ENCODE measurements at regions not wholly inside any gene's neighbourhood (a gene's known extent, or its start where the extent isn't known, plus 50 kb on each side); places are given as distances from the start of the nearest gene placed in this dataset.
"Not testable (repeated sequence)": the region's sequence is repeated elsewhere in the genome, so short reads cannot be mapped to it uniquely, and the experiment has no call there.

DNA sequence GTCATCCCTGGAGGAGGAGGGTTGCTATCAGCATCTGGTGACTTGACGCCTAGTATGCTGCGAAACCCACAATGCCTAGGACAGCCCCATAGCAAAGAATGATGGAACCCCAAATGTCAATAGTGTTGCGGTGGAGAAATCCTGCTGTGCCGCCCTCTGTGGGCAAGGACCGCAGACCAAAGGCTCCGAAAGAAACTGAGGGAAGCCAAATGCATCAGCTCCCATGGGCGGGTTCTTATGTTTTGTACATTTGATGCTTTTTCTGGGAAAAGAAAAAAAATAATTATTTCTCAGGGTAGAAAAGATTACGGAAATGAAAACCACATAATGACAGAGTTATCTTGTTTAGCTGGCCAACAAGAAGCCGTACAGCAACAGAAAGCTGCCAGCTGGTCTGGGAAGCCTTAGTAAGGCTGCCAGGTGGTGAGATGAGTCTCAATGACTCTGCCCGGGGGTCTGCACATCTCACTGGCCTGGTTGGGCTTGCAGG is 95.0 kb upstream of the TBL1X start:
- FAIRE-seq = no peak
- no peak for DNase-seq (ENCODE audit: extremely low spot score, insufficient read length, low read depth)

DNA sequence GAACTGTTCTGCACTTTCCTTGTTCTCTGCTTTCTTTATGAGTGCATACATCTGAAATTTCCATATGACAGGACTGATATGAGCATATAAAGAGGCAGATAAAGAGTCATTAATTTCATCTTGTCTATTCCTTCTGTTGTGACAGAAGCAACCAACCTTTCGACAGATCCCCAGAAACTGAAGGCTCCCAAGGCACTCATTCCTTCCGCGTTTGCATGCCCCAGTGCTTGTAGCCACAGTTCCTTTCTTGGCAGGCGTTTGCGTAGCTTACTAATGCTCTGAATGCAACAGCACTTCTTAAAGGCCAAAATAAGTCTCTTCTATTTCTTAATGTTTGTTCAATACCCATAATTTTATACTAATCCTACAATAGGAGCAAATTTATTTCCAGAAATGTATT is 94.0 kb upstream of the TBL1X start:
- DNase-seq (ENCODE audit: extremely low spot score, insufficient read length, low read depth) (no peak), FAIRE-seq (no peak)

DNA sequence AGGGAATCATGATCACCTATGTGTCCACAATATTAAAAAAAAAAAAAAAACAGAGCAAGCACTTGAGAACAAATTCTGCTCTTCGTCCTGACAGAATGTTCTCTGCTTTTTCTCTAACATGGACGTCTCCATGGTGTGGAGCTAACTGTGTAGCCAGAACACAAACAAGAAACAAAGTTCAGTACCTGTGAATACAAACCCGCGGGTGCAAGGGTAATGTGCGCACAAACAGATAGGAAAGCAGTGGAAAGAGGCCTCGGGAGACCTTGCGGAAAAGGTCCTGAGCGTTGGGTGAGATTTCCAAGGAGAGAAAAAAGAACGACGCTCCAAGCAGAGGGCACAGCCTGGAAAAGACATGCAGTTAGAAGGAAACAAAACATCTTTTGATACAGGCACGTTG is 92.0 kb upstream of the TBL1X start:
- DNase-seq (ENCODE audit: extremely low spot score, insufficient read length, low read depth) = no peak
- FAIRE-seq = no peak

DNA sequence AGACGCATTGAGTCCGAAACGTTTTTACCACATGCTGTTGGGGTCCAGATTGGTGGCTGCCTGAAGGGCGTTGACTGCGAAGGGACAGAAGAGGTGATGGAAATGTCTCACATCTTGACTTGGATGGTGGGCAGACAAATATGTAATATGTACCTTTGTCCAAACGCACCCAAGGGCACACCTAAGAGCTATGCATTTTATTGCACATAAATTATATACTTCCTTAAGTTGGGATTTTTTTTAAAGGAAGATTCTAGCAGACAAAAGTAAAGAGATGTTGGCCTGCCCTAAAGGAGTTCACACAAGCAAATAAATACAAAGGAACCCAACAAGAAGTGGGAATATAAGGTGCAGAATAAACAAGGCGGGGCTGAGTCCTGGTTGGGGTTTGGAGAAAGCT is 91.1 kb upstream of the TBL1X start:
- FAIRE-seq (no peak), DNase-seq (ENCODE audit: extremely low spot score, insufficient read length, low read depth) (no peak)

DNA sequence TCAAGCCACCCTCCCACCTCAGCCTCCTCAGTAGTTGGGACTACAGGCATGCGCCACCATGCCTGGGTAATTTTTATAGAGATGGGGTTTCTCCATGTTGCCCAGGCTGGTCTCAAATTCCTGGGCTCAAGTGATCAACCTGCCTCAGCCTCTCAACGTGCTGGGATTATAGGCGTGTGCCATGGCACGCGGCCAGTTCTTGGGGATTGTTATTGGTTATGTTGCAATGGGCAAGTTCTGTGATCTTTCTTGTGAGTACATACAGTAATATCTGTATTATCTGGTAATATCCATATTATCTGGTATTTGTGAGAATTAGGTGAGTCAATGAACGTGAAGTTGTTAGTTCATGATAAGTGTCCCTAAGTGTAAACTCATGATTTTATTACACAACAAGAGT is 90.3 kb upstream of the TBL1X start:
- DNase-seq (ENCODE audit: extremely low spot score, insufficient read length, low read depth) (no peak), FAIRE-seq (no peak)

DNA sequence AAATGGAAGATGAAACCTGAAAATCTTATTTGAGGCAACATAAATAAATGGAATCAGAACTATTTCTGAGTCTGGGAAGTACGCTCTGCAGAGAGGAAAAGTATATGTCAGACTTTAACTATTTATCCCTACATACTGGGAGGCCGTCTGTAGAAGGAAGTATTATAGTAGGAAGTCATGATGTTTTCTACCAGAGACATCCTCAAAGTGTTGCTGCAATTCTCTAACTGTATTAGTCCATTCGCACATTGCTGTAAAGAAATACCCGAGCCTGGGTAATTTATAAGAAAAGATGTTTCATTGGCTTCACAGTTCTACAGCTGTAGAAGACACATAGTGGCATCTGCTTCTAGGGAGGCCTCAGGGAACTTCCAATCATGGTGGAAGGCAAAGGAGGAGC is 88.7 kb upstream of the TBL1X start:
- no peak for FAIRE-seq

DNA sequence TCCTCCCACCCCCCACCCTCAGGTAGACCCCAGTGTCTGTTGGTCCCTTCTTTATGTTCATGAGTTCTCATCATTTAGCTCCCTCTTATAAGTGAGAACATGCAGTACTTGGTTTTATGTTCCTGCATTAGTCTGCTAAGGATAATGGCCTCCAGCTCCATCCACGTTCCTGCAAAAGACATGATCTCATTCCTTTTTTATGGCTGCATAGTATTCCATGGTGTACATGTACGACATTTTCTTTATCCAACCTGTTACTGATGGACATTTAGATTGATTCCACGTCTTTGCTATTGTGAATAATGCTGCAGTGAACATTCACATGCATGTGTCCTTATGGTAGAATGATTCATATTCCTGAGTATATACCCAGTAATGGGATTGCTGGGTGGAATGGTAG is 87.6 kb upstream of the TBL1X start:
- FAIRE-seq; DNase-seq (ENCODE audit: extremely low spot score, insufficient read length, low read depth): not testable (repeated sequence)

More for the DNA sequence above, 88.7 kb upstream of the TBL1X start:
- no peak for DNase-seq (ENCODE audit: extremely low spot score, insufficient read length, low read depth)

DNA sequence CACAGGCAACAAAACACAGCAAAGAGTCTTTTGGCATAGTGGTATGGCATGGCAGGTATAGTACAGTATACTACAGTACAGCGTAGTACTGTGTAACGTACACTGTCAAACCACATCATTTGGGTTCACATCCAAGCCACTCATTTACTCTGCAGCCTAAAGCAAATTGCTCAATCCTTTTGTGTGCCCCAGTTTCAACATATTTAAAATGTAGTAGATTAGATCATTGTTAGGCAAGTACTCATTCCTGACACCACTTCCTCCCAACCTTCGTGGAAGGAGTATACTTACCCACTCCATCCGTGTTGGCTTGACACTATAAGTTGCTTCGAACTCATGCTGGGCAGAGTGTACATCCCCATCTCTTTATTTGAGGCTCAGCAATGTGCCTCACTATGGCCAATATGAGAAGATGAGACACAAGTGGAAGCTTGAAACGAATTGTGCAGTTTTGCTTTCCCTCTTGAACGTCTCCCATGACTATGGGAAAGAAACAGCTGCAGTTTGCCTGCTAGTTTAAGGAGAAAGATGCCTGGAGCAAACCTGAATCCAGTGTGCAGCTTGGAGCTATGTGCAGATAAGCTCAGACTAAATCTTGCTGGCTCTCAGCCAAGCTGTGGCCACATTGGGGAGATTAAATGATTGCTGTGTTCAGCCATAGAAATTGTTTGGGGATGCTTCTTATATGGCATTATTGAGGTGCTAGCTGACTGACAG is 85.7 kb upstream of the TBL1X start:
- DNase-seq (ENCODE audit: extremely low spot score, insufficient read length, low read depth) (no peak), FAIRE-seq (no peak)

DNA sequence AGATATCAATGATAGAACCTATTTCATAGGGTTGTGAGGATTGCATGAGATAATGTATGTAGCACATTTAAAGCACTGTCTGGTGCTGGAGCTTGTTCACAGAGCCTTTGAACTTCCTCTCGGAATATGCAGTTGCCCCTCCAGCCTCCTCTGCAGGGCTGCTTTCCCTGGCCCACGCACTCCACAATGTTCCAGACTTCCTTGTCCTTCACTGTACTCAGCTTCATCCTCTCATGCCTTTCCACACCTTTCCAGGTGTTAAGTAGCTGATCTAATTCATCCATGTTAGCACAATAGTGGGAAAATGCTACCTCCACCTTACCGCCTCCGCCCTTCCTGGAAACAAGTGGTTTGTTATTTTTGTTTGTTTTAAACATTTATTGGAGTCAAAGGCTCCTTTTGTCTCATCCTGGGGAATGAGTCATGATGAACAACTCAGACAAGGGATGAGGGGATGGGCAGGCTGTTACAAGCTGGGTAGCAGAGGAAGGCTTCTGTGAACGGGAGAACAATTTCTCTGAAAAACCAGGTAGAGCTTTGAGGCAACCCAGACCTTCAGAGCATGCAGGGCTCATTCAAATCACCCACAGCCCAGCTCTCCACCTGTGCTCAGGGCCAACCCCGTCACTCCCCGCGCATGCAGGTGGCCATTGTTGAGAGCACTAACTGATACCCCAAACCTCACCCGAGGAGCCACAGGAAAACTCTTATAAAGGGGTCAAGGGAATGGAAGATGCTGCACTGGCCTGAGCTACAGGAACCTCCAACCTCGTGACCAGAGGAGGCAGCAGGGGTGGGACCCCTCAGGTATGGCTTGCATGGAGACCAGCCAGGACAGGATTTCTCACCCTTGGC is 84.9 kb upstream of the TBL1X start:
- DNase-seq (ENCODE audit: extremely low spot score, insufficient read length, low read depth) (no peak), FAIRE-seq (no peak)

DNA sequence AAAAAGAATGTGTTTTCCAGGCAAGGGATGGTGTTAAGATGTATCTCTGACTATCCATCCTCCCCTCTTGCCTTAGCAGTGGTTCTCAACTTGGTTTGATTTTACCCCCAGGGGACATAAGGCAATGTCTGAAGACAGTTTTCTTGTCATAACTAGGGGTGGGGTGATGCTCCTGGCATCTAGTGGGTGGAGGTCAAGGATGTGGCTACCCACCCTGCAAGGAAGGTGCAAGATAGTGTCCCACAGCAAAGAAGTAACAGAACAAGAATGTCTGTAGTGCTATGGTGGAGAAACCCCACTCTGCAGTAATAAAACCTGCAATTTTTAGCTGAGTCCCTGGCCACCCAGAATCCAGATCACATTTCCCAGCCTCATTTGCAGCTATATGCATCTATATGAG is 81.2 kb upstream of the TBL1X start:
- DNase-seq (ENCODE audit: extremely low spot score, insufficient read length, low read depth) (no peak), FAIRE-seq (no peak)

DNA sequence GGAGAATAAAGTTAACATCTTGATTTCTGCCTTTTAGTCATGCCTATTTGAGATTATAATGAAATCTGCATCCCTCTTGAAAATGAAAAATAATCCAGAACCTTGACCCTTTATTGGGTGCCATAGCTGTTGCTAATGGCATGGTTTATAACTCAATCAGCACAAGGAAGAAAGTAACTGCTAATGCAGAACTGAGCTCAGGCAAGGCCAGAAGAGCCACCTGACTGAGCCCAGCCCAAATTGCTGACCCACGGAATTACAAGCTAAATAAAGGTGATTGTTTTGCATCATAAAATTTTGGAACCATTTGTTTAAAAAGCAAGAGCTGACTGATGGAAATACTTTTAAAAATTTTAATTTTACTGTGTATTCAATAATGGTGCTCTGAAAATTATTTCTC is 76.4 kb upstream of the TBL1X start:
- no peak for DNase-seq (ENCODE audit: extremely low spot score, insufficient read length, low read depth)
- no peak for FAIRE-seq

DNA sequence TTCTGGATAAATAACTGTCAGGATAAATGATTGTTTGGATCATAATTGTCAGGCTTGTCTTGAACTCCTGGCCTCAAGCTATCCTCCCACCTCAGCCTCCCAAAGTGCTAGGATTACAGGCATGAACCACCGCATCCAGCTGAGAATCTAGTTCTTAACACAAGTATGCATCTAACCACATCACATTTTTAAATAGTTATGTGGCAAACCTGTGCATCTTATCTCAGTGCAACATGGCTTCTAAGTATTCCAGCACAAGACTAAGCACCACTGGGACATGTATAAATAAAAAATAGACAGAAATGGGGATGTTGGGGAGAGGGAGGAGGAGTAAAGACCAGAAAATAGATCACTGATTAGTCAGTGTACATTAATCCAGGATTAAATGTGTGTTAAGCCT is 74.7 kb upstream of the TBL1X start:
- FAIRE-seq = no peak
- DNase-seq (ENCODE audit: extremely low spot score, insufficient read length, low read depth) = no peak

DNA sequence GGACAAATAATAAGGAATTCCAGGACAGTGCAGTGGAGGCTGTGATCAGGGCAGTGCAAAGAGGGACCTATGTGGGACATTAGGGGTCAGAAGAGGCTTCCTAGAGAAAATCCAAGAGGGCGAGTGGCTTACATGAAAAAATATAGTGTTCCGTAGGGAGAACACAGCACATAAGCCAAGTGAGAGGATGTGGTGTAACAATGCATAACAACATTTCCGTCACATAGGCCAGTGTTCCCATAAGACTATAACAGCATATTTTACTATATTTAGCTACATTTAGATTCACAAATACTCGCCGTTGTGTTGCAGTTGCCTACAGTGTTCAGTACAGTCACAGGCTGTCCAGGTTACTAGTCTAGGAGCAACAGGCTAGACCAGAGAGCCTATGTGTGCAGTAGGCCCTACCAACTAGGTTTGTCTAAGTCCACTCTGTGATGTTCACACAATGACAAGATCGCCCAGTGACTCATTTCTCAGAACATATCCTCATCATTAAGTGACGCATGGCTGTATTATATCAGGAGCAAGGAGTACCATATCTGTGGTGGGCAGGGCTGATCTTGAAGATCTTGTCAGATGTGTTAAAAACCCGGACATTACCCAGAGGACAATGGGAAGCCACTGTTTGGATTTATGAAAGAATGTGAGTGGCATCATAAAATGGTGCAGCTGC is 74.0 kb upstream of the TBL1X start:
- FAIRE-seq (no peak), DNase-seq (ENCODE audit: extremely low spot score, insufficient read length, low read depth) (no peak)

DNA sequence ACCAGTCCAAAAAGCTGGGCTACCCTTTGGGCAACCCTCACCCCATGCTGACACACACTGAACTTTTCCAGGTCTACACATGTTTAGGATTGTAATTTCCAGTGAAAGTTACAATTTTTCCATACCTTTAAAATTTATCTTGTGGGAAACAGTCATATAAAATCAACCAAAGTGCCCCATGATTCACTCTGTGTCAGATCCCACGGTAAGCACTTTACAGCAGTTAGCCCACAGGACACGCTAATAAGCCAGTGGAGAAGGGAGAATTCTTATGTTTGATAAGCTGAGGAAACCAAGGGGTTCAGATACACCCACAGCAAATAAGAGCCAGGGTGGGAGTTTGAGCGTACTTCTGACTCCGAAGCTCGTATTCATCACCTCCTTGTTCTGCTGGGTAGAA is 72.4 kb upstream of the TBL1X start:
- FAIRE-seq (no peak), DNase-seq (ENCODE audit: extremely low spot score, insufficient read length, low read depth) (no peak)

DNA sequence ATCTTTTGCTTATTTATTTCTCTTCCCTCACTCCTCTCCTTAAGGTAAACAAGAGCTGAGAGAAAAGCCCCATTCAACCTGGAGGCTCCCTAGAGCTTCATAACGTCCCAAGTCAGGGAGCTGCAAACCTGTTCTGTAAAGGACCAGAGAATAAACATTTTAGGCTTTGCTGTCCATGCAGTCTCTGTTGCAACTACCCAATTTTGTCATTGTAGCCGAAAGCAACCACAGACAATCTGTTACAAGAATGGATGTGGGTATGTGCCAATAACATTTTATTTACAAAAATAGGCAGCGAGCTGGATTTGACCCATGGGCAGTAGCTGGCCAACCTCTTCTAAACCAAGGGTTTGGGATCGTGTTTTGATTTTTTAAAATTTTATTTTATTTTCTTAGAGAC is 71.3 kb upstream of the TBL1X start:
- FAIRE-seq (no peak), DNase-seq (ENCODE audit: extremely low spot score, insufficient read length, low read depth) (no peak)

DNA sequence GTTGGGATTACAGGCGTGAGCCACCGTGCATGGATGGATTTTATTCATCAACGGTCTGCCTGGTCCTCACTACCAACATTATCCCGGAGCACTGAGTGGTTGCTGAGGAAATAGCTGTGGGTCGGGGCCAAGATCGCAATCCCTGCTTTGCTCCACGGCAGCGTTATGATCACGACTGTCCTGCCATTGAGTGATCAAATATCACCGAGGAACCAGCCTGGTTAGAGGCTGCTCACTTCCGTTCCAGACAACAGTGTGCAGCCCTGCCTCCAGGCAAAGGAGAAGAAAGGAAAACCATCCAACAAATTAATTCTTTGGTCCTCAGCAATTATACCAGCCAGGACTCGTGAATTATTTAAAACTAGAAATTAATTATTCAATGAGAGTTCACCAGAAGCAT is 70.6 kb upstream of the TBL1X start:
- DNase-seq (ENCODE audit: extremely low spot score, insufficient read length, low read depth) (no peak), FAIRE-seq (no peak)

DNA sequence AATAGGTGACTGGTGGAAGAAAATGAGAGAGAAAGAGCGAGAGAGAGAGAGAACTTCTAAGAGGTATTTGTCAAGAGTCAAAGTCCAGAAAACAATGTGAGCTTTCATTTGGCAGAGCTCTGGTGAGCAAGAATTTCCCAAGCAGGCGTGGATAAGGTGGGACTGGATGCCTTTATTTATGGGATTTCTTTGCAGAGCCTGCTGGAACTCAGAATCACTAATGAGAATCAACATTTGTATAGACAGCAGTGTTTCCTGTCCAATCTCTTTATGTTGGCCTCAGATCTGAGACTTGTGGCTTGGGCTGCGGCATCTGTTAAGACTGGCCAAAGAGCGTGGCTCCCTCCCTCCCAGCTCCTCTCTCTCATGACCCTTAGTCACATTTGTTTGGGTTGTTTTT is 67.9 kb upstream of the TBL1X start:
- no peak for DNase-seq (ENCODE audit: extremely low spot score, insufficient read length, low read depth)
- FAIRE-seq = no peak

DNA sequence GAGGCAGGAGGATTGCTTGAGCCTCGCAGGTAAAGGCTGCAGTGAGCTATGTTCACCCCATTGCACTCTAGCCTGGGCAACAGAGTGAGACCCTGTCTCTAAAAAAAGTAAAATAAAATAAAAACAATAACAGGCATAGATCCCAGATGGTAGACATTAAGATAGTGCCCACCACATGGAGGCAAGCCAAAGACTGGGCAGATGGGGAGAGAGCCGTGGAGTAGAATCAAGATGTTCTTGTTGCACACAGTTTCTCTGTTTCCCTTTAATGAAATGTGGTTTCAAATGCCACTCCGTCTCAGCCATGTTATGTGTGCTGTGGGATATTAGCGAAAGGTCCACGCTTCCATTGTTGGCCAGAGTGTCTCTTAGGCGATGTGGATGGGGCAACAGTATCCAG is 63.8 kb upstream of the TBL1X start:
- DNase-seq (ENCODE audit: extremely low spot score, insufficient read length, low read depth) (no peak), FAIRE-seq (no peak)

DNA sequence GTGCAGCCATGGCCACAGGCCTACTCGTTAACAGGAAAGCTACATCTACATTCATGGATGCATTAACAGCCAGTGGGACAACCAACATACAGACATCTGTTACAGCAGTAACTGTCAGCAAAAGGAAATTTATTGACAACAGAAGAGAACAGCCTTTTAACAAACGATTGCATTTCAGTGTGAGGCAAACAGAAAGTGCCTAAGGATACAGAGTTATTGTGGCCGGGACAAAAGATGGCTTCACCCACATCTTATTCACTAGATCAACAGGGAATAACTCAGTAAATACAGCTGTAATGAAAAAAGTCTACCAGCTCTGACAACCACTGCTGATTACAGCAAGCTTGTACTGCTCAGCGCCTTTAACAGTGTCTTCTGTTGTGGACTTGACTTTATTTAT is 61.5 kb upstream of the TBL1X start:
- DNase-seq (ENCODE audit: extremely low spot score, insufficient read length, low read depth) = no peak
- FAIRE-seq = no peak

DNA sequence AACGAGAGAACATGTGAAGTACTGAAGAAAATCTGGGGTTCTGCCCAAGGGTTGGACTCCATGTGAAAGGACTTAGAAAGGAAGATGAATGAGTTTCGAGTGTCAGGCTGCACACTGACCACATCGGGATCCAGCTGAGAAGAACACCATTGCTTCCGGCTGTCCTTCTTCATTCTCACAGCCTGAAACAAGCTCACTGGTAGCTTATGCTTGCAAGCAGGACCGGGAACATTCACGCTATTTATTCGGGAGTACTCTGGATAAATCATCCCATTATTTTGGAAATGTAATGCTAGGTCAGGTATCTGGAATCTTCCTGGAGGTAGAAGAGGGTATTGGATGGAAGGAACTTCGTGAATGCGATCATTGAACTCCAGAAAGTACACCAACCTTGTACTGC is 59.2 kb upstream of the TBL1X start:
- FAIRE-seq; DNase-seq (ENCODE audit: extremely low spot score, insufficient read length, low read depth): not testable (repeated sequence)

DNA sequence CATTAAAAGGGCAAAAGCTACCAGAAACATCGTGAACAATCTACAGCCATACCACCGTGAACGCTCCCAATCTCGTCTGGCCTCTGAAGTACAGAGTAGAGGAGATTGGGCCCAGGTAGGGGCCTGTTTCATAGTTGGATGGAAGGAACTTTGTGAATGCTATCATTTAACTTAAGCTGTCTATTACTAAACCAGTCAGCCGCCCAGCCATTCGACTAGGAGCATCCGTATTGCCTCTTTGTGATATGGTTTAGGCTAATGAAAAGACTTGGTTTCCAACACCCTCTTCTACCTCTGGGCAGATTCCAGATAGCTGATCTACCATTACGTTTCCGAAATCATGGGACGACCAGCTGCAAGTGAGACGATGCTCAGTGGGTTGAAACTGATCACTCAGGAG is 54.0 kb upstream of the TBL1X start:
- not testable (repeated sequence) for DNase-seq (ENCODE audit: extremely low spot score, insufficient read length, low read depth); FAIRE-seq
